GM12864 (cell line): ENCODE measurements at regions not wholly inside any gene's neighbourhood (a gene's known extent, or its start where the extent isn't known, plus 50 kb on each side); places are given as distances from the start of the nearest gene placed in this dataset.

Experiments
- DNase-seq: peaks from one replicate; pipeline ENCODE4 v3.0.0-alpha.2; 2011; ENCODE audit warnings: low read depth
- H3K4me3 ChIP-seq: 2 replicates; pipeline ENCODE4 v1.5.1; 2011; ENCODE audit warnings: mild to moderate bottlenecking, low read depth, low read length, control low read depth
- CTCF ChIP-seq: IDR thresholded peaks from 2 replicates; pipeline ENCODE4 v1.5.1; 2011; ENCODE audit warnings: low read depth, mild to moderate bottlenecking, moderate library complexity, low read length, control low read depth, inconsistent platforms; ENCODE audit errors: missing control alignments

DNA sequence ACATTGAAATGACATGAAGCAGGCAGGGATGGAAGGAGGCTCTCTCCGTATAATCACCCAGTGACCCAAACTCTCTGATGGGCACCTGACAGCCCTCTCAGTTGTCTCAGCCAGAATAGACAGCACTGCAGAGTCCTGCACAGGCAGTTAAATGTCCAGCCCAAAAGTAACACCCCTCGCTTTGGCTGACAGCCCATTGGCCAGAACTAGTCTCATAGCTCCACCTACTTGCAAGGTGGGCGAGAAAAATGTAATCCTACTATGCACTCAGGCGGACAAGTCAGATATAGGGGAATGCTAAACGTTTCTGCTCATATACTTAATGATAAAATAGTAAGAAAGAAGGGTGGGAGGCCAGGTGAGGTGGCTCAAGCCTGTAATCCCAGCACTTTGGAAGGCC, 393.5 kb upstream of the JARID2 start:
- DNase-seq, result no peak
- TF ChIP-seq CTCF, result no peak

DNA sequence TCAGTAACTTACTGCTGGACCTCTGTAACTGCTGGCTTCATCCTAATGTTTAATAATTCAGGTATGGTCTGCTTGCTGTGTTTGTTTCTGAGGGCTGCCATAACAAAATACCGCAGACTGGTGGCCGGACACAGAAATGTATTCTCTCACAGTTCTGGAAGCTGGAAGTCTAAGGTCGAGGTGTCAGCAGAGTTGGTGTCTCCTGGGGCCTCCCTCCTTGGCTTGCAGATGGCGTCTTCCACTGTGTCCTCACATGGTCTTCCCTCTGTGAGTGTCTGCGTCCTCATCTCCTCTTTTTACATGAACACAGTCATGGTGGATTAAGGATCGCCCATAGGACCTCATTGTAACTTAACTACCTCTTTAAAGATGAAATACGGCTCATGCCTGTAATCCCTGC, 389.7 kb upstream of the JARID2 start:
- TF ChIP-seq CTCF, result no peak
- H3K4me3 ChIP-seq, result no peak overlapping the region
- no peak for DNase-seq

More for the DNA sequence above, 393.5 kb upstream of the JARID2 start:
- no peak overlapping the region for H3K4me3 ChIP-seq

DNA sequence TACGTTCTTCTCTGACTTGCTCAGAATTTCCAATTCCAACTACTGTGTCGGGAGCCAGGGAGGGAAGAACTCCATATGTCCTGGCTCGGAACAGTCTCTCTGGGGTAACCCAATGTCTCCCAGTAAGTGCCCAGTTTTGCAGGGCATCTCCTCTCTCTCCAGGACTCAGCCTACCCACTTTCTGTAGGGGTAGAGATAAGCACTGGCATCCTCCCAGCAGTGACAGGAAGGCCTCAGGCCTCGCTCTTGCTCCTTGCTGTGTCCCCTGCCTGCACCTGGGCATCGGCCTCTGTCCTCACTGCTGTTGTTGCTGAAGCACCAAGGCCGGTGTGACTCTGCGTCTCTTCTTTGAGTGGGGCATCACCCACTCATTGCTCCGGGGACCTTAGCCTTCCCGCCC, 388.9 kb upstream of the JARID2 start:
- no peak overlapping the region for H3K4me3 ChIP-seq
- no peak for DNase-seq
- no peak for TF ChIP-seq CTCF

GRCh38 chr6:14857501-14857900, 388.4 kb upstream of the JARID2 start:
- H3K4me3 ChIP-seq, result no peak overlapping the region
- no peak for TF ChIP-seq CTCF
- no peak for DNase-seq

DNA sequence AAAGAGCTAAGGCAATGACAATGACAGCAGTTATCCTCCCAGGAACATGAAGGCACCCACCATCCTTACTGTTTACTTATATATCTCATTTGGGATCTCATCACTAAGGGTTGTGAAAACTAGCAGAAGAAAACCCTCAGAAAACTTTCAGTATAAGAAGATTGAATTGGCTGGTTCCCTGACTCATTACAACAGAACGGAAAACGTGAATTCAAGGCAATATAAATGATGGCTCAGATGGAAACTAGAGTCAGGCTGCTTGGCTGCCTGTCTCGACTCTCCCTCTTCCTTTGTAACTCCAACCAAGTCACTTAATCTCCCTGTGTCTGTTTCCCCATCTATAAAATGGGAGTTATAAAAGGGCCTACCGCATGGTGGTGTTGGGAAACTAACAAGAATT, 387.1 kb upstream of the JARID2 start:
- no peak overlapping the region for H3K4me3 ChIP-seq
- TF ChIP-seq CTCF, result no peak
- no peak for DNase-seq

DNA sequence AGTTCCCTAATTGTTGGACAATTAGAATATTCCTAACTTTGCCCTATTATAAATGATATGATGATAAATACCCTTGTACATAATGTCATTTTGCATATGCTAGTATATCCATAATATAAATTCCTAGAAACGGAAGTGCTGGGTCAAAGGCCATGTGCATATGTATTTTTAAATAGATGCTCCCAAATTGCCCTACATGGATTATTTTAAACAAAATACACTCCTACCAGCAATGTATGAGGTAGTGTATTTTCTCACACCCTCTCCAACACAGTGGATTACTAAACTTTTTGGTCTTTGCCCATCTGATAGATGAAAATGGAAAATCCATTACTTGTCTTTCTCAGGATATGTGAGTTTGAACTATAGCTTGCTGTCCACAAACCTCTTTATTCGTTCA, 385.1 kb upstream of the JARID2 start:
- no peak for TF ChIP-seq CTCF

GRCh38 chr6:14861491-14861943, 384.4 kb upstream of the JARID2 start:
- no peak for TF ChIP-seq CTCF
- DNase-seq, result no peak

More for the DNA sequence above, 385.1 kb upstream of the JARID2 start:
- no peak for DNase-seq
- no peak overlapping the region for H3K4me3 ChIP-seq

More at GRCh38 chr6:14861491-14861943, 384.4 kb upstream of the JARID2 start:
- no peak overlapping the region for H3K4me3 ChIP-seq
